Esophagus mucosa (tissue), 1 donor: ENCODE measurements at regions not wholly inside any gene's neighbourhood (a gene's known extent, or its start where the extent isn't known, plus 50 kb on each side); places are given as distances from the start of the nearest gene placed in this dataset.

Experiments used
- ATAC-seq: fragments of 200-7000 bp; cut with Tn5 transposase; one replicate; pipeline ENCODE4 v1.9.1; 2020
- donor health status: DM: yes; HTN: yes; CAD: no.

- no peak for ATAC-seq
Observed at GRCh38 chr12:64931321-64931720, 106.9 kb downstream of the TBC1D30 start.

- ATAC-seq: no peak
Observed at GRCh38 chr12:64931981-64932380, 107.5 kb downstream of the TBC1D30 start.

GRCh38 chr12:64933791-64934190, 109.3 kb downstream of the TBC1D30 start:
- ATAC-seq: no peak

- ATAC-seq: no peak
Observed at GRCh38 chr12:64937452-64937851, 113.0 kb downstream of the TBC1D30 start.

- no peak for ATAC-seq
Observed at GRCh38 chr12:64938179-64938578, 113.7 kb downstream of the TBC1D30 start.

- ATAC-seq: no peak
Observed at GRCh38 chr12:64943686-64944085, 119.2 kb downstream of the TBC1D30 start.

- no peak for ATAC-seq
Observed at GRCh38 chr12:64944966-64945365, 120.5 kb downstream of the TBC1D30 start.

- ATAC-seq: peak; percentile 20
Observed at GRCh38 chr12:64946132-64946829, 121.8 kb downstream of the TBC1D30 start.

GRCh38 chr12:64950711-64951298, 126.4 kb downstream of the TBC1D30 start:
- no peak for ATAC-seq

- no peak for ATAC-seq
Observed at GRCh38 chr12:64951944-64952343, 127.5 kb downstream of the TBC1D30 start.

- no peak for ATAC-seq
Observed at GRCh38 chr12:64955746-64956145, 131.3 kb downstream of the TBC1D30 start.

- ATAC-seq: no peak
Observed at GRCh38 chr12:64965920-64966319, 141.5 kb downstream of the TBC1D30 start.

- no peak for ATAC-seq
Observed at GRCh38 chr12:64968989-64969819, 144.8 kb downstream of the TBC1D30 start.

GRCh38 chr12:64976131-64976530, 145.0 kb downstream of the WIF1 start:
- ATAC-seq: no peak

- ATAC-seq: peak; percentile 42
Observed at GRCh38 chr12:64983771-64984278, 137.3 kb downstream of the WIF1 start.

- peak; percentile 62 for ATAC-seq
Observed at GRCh38 chr12:64991121-64991611, 129.9 kb downstream of the WIF1 start.

- ATAC-seq: no peak
Observed at GRCh38 chr12:64992116-64992515, 129.0 kb downstream of the WIF1 start.

- ATAC-seq: no peak
Observed at GRCh38 chr12:64992641-64993040, 128.5 kb downstream of the WIF1 start.

GRCh38 chr12:64993461-64993860, 127.6 kb downstream of the WIF1 start:
- ATAC-seq: no peak

- peak; percentile 13 for ATAC-seq
Observed at GRCh38 chr12:64995816-64996215, 125.3 kb downstream of the WIF1 start.

GRCh38 chr12:64997858-64998257, 123.2 kb downstream of the WIF1 start:
- no peak for ATAC-seq

GRCh38 chr12:64998371-64999147, 122.5 kb downstream of the WIF1 start:
- ATAC-seq: no peak

- ATAC-seq: no peak
Observed at GRCh38 chr12:64999148-64999425, 122.0 kb downstream of the WIF1 start.
